Subcutaneous abdominal adipose tissue (tissue), 5 donors: ENCODE measurements at regions not wholly inside any gene's neighbourhood (a gene's known extent, or its start where the extent isn't known, plus 50 kb on each side); places are given as distances from the start of the nearest gene placed in this dataset.

ENCODE experiments used
- H3K27ac ChIP-seq: one replicate; pipeline ENCODE4 v1.7.0; 2013; ENCODE audit warnings: low read depth, mild to moderate bottlenecking, inconsistent platforms, low read length, moderate library complexity
- H3K27me3 ChIP-seq, 5 donors: one replicate each; pipeline ENCODE4 v1.7.0; 2013; ENCODE audit warnings: low read length in 5 of 5, inconsistent platforms in 1 of 5; ENCODE audit not compliant: control insufficient read depth in 5 of 5, insufficient read depth in 4 of 5
- H3K36me3 ChIP-seq, 5 donors: one replicate each; pipeline ENCODE4 v1.7.0; 2013; ENCODE audit warnings: low read length in 5 of 5; ENCODE audit not compliant: control insufficient read depth in 5 of 5, insufficient read depth in 5 of 5
- H3K4me1 ChIP-seq, 5 donors: one replicate each; pipeline ENCODE4 v1.7.0; 2013; ENCODE audit warnings: low read length in 5 of 5, mild to moderate bottlenecking in 3 of 5, moderate library complexity in 1 of 5; ENCODE audit not compliant: control insufficient read depth in 5 of 5, insufficient read depth in 5 of 5
- H3K4me3 ChIP-seq, 5 donors: one replicate each; pipeline ENCODE4 v1.7.0; 2013; ENCODE audit warnings: low read length in 5 of 5, low read depth in 1 of 5
- H3K9ac ChIP-seq, 5 donors: one replicate each; pipeline ENCODE4 v1.7.0; 2013; ENCODE audit warnings: low read length in 5 of 5, mild to moderate bottlenecking in 4 of 5, moderate library complexity in 3 of 5
- H3K9me3 ChIP-seq, 5 donors: one replicate each; pipeline ENCODE4 v1.7.0; 2013; ENCODE audit warnings: low read length in 5 of 5; ENCODE audit not compliant: control insufficient read depth in 5 of 5
- donor health status: healthy.
- donor health status: healthy.
- donor health status: healthy.
- donor health status: healthy.
- donor health status: healthy.

GRCh38 chr4:45985038-45985437, 138.8 kb downstream of the GABRG1 start:
- no peaks in the 10 kb centered on the region for H3K27me3 ChIP-seq
- H3K4me3 ChIP-seq = no peak overlapping the region
- H3K27ac ChIP-seq = no peak overlapping the region
- no peaks in the 10 kb centered on the region for H3K4me1 ChIP-seq
- H3K9me3 ChIP-seq = peaks cover 0 to 2% (median 0%) of the 10 kb centered on the region in 5 donors
- H3K9ac ChIP-seq = no peak overlapping the region
- no peaks in the 10 kb centered on the region for H3K36me3 ChIP-seq

- no peak overlapping the region for H3K27ac ChIP-seq
These were observed 152.7 kb downstream of the GABRG1 start for GRCh38 chr4:45971108-45971507.

GRCh38 chr4:45957353-45957752, 166.5 kb downstream of the GABRG1 start:
- H3K4me3 ChIP-seq = no peak overlapping the region
- H3K4me1 ChIP-seq = no peaks in the 10 kb centered on the region
- H3K27me3 ChIP-seq = no peaks in the 10 kb centered on the region
- H3K27ac ChIP-seq = no peak overlapping the region
- no peak overlapping the region for H3K9ac ChIP-seq
- H3K36me3 ChIP-seq = no peaks in the 10 kb centered on the region
- peaks cover 0 to 4% (median 0%) of the 10 kb centered on the region in 5 donors for H3K9me3 ChIP-seq

More at GRCh38 chr4:45971108-45971507, 152.7 kb downstream of the GABRG1 start:
- H3K9ac ChIP-seq = no peak overlapping the region
- H3K27me3 ChIP-seq = no peaks in the 10 kb centered on the region
- H3K9me3 ChIP-seq = peaks cover 6 to 23% (median 15%) of the 10 kb centered on the region in 5 donors
- peak overlapping the region in 1 of 5 donors; percentile 3 for H3K4me3 ChIP-seq
- no peaks in the 10 kb centered on the region for H3K36me3 ChIP-seq
- no peaks in the 10 kb centered on the region for H3K4me1 ChIP-seq

GRCh38 chr4:45954276-45954675, 169.6 kb downstream of the GABRG1 start:
- H3K27ac ChIP-seq = no peak overlapping the region
- H3K27me3 ChIP-seq = no peaks in the 10 kb centered on the region
- no peaks in the 10 kb centered on the region for H3K36me3 ChIP-seq
- no peak overlapping the region for H3K4me3 ChIP-seq
- no peaks in the 10 kb centered on the region for H3K9me3 ChIP-seq
- no peak overlapping the region for H3K9ac ChIP-seq
- no peaks in the 10 kb centered on the region for H3K4me1 ChIP-seq

GRCh38 chr4:45951153-45951552, 172.7 kb downstream of the GABRG1 start:
- Histone ChIP-seq H3K36me3 (no peaks in the 10 kb centered on the region), H3K4me1 (no peaks in the 10 kb centered on the region), H3K4me3 (no peak overlapping the region), H3K27me3 (no peaks in the 10 kb centered on the region), H3K9me3 (peaks cover 0 to 4% (median 0%) of the 10 kb centered on the region in 5 donors), H3K27ac (no peak overlapping the region), H3K9ac (no peak overlapping the region)

- Histone ChIP-seq H3K4me3 (no peak overlapping the region), H3K36me3 (no peaks in the 10 kb centered on the region), H3K9ac (no peak overlapping the region)
These were observed 177.2 kb downstream of the GABRG1 start for GRCh38 chr4:45946699-45947098.

GRCh38 chr4:45944000-45944399, 179.9 kb downstream of the GABRG1 start:
- Histone ChIP-seq H3K36me3 (no peaks in the 10 kb centered on the region), H3K27me3 (no peaks in the 10 kb centered on the region), H3K4me1 (no peaks in the 10 kb centered on the region), H3K9ac (no peak overlapping the region), H3K27ac (no peak overlapping the region), H3K4me3 (no peak overlapping the region), H3K9me3 (peaks cover 0 to 4% (median 0%) of the 10 kb centered on the region in 5 donors)

More at GRCh38 chr4:45946699-45947098, 177.2 kb downstream of the GABRG1 start:
- H3K27me3 ChIP-seq = no peaks in the 10 kb centered on the region
- peaks cover 0 to 4% (median 0%) of the 10 kb centered on the region in 5 donors for H3K9me3 ChIP-seq
- H3K4me1 ChIP-seq = no peaks in the 10 kb centered on the region
- H3K27ac ChIP-seq = no peak overlapping the region

GRCh38 chr4:45939056-45939455, 184.8 kb downstream of the GABRG1 start:
- Histone ChIP-seq H3K27ac (no peak overlapping the region), H3K9ac (no peak overlapping the region)

GRCh38 chr4:45931154-45931553, 192.7 kb downstream of the GABRG1 start:
- H3K4me3 ChIP-seq = no peak overlapping the region
- H3K36me3 ChIP-seq = no peaks in the 10 kb centered on the region
- H3K9ac ChIP-seq = no peak overlapping the region
- H3K27ac ChIP-seq = no peak overlapping the region
- H3K27me3 ChIP-seq = no peaks in the 10 kb centered on the region
- no peaks in the 10 kb centered on the region for H3K9me3 ChIP-seq
- no peaks in the 10 kb centered on the region for H3K4me1 ChIP-seq

More at GRCh38 chr4:45939056-45939455, 184.8 kb downstream of the GABRG1 start:
- H3K9me3 ChIP-seq = no peaks in the 10 kb centered on the region
- no peaks in the 10 kb centered on the region for H3K36me3 ChIP-seq
- no peaks in the 10 kb centered on the region for H3K27me3 ChIP-seq
- no peaks in the 10 kb centered on the region for H3K4me1 ChIP-seq
- no peak overlapping the region for H3K4me3 ChIP-seq

- Histone ChIP-seq H3K27ac (no peak overlapping the region), H3K36me3 (no peaks in the 10 kb centered on the region), H3K9ac (no peak overlapping the region)
These were observed 196.2 kb downstream of the GABRG1 start for GRCh38 chr4:45927641-45928040.

GRCh38 chr4:45925809-45926208, 198.0 kb downstream of the GABRG1 start:
- no peaks in the 10 kb centered on the region for H3K4me1 ChIP-seq
- no peaks in the 10 kb centered on the region for H3K9me3 ChIP-seq
- H3K27ac ChIP-seq = no peak overlapping the region
- no peak overlapping the region for H3K9ac ChIP-seq
- no peaks in the 10 kb centered on the region for H3K36me3 ChIP-seq
- no peak overlapping the region for H3K4me3 ChIP-seq
- H3K27me3 ChIP-seq = no peaks in the 10 kb centered on the region

More at GRCh38 chr4:45927641-45928040, 196.2 kb downstream of the GABRG1 start:
- no peaks in the 10 kb centered on the region for H3K9me3 ChIP-seq
- no peaks in the 10 kb centered on the region for H3K27me3 ChIP-seq
- H3K4me3 ChIP-seq = no peak overlapping the region
- no peaks in the 10 kb centered on the region for H3K4me1 ChIP-seq
